ENCODE measurements at regions not wholly inside any gene's neighbourhood (a gene's known extent, or its start where the extent isn't known, plus 50 kb on each side); places are given as distances from the start of the nearest gene placed in this dataset.
"Not testable (repeated sequence)": the region's sequence is repeated elsewhere in the genome, so short reads cannot be mapped to it uniquely, and the experiment has no call there.

DNA sequence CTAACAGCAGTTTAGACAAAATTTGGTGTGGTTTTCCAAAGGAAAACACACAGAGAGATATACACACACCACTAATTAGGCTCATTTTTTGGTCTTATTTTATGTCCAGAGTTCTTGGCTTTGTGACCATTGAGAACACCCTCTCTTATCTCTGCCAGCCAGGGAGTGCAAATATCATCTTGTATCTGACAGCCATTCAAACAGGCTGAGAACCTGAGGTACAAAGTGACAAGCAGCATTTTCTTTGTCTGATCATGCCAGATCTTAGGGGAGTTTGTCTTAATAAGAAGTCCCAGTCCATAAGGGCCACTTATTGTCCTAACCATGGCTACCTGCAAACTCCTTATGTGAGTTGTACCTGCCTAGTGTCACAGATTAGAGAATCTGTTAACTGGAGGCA, 1165.2 kb downstream of the BRINP3 start:
- DNase-seq, result no peak

DNA sequence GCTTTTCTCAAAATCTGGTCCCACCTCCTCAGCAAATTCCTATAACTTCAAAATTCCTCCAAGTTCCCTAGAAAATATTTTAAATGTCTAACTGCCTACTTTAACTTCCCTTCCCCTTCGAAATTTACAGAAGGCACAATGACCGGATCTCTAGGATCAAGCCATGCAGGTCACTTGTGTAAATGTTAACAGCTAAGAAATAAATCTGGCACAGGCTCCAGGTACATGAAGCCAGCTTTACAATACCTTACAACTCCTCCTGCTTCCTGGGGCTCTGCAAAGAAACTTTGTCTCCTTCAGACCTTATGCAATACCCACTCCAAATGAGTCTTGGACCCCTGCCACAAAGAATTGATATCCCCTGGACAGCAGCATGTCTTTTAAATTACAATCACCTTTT, 1164.2 kb downstream of the BRINP3 start:
- DNase-seq, result no peak

DNA sequence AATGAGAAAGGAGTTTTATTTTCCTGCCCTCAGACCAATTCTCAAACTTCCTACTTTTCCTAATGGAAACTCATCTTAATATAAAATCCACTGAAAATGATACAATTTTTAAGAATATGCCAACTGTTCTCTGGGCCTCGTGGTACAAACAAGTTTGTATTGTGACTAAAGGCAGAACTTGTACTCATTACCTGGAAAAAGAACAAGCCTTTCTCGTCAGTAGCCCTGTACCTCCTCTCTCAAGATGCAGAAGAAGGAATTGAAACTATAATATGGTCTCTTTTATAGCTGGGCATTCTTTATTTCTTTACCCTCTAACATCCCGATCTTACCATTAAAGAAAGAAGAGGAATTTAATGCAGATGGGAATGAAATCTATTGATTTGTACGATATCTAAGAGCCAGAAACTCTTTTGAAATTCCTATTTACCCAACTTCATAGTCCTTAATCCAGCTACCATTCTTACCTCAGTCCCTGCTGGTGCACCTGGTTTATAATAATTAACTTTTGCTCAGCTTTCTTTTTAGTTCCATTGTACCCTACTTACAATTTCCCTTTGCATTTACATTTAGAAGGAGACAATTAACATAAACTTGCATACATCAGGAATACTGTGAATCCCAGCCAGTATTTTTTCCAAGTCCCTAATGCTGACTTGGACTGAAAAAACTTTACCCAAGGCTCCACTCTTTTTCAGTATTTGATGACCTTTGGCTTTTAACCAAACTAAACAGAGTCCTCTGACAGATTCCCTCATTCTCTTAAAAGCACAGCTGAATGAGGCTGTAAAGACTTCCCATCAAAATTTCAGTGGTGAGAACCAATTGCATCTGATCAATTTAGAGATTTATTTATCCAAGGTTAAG, 1162.4 kb downstream of the BRINP3 start:
- no peak for DNase-seq

DNA sequence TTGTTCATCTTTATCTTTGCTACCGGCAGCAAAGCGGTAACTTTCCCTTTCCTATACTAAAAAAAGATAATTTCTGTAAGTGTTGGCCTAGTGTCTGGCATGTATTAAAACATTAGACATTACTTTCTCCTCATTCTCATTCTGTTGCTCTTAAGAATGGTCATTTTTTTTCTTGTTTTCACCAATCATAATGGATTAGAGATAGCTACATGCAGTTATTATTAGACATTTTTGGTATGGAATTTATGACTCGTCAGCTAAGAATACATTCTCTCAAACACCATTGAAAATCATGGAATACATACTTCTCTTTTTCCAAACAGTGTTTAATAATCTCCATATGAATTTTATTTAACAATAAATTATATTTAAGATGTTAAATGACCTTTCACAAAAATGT, 1154.6 kb downstream of the BRINP3 start:
- no peak for DNase-seq

- not testable (repeated sequence) for DNase-seq
These were observed 1146.6 kb downstream of the BRINP3 start for GRCh38 chr1:189331071-189331470.

DNA sequence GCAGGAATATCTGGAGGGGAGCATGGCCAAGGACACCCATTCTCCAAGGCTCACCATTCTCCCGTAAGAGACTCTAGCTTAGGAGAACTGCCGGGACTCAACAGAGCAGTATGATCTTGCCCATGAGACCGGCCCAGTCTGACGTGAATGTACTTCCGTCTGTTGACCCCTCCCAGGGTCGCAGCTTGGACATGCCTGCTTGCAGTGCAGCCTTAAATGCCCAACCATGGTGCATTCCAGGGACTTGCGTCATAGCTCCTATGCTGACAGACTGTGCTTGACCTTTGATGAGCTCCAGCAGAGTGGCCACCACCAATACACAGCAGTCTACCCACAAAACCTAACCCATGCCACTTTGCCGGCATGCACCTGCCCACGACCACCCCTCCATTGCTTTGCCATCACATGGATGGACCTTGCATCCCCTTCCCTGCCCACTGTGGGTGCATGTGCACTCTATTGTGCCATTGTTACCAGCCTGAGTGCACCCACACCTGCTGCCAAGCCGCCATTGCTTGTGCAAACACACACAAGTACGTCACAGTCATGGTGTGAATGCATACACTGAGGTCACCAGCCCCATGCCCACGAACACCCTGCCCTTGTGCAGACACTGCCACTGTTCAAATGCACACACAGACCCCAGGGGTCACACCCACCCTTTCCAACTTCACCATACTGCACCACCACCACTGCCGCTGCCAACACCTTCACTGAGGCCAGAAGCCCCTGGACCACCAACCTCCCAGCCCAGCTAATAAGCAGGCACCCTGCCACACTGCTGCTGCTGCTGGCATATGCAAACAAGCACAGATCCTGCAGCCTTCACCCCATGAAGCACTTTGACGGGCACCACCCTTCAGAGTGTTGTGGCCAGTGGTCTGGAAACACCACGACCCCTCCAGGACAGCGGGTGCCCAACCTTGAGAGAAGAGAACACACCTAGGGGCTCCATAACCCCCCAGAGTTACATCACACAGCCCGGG, 1141.3 kb downstream of the BRINP3 start:
- no peak for DNase-seq

DNA sequence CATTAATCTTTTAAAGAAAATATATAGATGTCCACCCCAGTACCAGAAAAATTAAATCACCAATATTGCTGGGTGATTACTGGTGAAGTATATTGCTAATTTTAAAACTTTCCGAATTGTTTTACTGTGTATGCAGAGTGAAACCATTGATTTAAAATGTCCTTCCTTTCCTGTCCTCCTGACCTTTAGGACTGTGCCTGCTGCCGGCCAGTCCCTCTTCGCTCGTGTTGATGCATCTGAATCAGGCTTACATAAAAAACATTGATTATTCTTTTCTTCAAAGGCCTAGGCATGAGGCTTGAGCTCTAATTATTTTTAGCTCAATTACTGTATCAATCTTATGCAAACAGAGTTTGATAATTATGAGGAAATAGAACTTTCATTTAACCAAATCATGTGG, 1128.1 kb downstream of the BRINP3 start:
- no peak for DNase-seq

DNA sequence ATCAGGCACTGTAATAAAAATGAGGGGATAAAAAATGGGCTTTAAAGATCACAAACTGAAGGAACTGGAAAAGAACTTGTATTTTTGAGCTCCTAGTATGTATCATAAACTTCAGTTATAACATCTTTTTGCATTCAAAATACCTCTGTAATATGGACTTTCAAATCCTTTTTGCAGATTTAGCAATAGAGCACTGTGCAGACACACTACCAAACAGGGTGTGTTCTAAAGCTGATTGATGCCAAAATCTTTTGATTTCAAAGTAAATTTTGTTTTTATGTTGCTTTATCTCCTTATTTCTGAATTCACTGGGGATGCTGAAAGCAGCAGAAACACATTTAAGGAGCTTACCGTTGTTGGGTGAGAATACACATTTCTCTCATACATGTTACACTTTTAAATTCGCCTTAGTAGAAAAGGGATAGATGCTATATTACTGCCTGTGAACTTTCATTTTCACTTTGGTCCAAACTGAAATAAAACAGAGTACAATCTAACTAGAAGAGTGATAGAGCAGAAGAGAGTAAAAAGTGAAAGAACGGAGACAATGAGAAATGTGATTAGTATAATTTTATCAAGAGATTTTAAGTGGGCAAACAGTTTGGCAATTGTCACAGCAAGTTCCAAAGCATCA, 1126.6 kb downstream of the BRINP3 start:
- no peak for DNase-seq

GRCh38 chr1:189351960-189352359, 1125.7 kb downstream of the BRINP3 start:
- DNase-seq, result no peak

DNA sequence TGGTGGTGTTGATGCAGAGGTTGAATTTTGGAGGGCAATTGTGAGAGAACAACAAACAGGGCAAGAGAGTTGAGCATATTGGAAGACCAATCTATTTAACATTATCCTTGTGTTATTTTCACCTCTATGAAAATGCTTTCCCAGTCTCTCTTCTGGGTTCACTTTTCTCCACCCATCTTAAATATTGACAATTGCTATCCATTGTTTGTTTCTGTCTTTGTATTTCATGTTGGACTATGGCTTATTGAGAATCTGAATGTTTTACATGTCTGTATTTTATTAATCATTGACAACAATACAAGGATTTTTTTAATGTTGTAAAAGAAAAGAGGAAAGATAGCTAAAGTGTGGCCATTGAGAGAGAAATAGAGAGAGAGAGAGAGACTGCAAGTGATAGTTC, 1121.5 kb downstream of the BRINP3 start:
- no peak for DNase-seq

- DNase-seq, result no peak
These were observed 1120.3 kb downstream of the BRINP3 start for GRCh38 chr1:189357317-189357716.

- DNase-seq, result no peak
These were observed 1108.1 kb downstream of the BRINP3 start for GRCh38 chr1:189369612-189370011.

DNA sequence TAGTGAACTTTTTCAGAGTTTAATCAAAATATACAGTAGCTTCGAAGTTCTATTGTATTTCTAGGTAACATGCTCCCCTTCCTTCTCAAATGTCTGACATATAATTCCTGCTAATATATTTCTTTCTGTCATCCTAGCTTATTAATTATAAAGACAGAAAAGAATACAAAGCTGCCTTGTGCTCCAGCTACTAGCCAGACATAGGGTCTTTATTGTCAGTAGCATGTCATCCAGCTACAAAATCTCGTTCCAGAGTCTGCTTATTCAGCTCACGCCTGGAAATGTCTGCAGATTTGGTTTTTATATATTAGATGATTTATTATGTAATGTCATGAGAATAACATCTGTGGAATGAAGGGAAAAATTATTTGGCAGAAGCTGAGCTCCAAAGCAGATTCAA, 1102.8 kb downstream of the BRINP3 start:
- no peak for DNase-seq

DNA sequence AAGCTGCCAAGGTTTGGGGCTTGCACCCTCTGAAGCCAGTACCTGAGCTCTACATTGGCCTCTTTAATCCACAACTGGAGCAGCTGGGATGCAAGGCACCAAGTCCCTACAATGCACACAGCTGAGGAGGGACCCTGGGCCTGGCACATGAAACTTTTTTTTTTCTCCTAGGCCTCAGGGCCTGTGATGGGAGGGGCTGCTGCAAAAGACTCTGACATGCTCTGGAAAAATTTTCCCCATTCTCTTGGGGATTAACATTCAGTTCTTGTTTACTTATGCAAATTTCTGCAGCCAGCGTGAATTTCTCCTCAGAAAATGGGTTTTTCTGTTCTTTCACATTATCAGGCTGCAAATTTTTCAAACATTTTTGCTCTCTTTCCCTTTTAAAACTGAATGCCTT, 1072.2 kb downstream of the BRINP3 start:
- DNase-seq, result no peak

DNA sequence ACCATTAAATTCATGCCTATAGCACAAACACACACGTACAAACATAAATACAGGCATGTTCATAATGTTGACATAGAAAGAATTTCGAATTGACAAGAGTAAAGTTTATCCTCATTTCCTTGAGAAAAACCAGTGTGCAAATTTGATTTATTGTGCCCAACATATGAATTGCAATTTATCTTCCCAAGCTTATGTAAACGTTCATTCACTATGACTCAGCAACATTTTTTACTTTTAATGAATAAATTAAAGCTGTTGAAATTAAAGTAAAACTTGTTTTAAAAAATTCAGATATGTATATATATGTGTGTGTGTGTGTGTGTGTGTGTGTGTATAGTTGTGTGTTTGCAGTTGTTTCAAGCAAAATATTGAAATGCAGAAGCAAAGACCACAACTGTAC, 1067.9 kb downstream of the BRINP3 start:
- no peak for DNase-seq

GRCh38 chr1:189424746-189425331, 1052.8 kb downstream of the BRINP3 start:
- DNase-seq, result no peak

- no peak for DNase-seq
These were observed 1048.1 kb downstream of the BRINP3 start for GRCh38 chr1:189429610-189430009.

GRCh38 chr1:189431447-189431846, 1046.2 kb downstream of the BRINP3 start:
- DNase-seq, result no peak

GRCh38 chr1:189432753-189433152, 1044.9 kb downstream of the BRINP3 start:
- DNase-seq, result no peak

GRCh38 chr1:189434461-189434860, 1043.2 kb downstream of the BRINP3 start:
- no peak for DNase-seq

DNA sequence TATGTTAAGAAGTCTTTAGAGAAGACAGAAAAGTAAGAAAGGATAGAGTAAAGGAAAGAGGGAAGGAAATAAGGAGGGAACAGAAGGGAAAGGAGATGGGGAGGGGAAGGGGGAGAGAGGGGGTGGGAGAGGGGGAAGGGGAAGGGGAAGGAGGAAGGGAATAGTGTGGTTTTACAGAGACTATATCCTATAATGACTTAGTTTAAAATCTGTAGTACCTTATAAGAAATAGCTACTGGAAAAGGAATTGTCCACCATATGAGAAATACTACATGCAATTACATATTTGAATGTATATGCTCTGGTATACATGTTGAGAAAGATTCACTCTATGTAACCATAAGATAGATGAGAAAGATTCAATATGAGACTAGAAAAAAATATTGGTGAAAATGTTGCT, 1042.3 kb downstream of the BRINP3 start:
- no peak for DNase-seq

DNA sequence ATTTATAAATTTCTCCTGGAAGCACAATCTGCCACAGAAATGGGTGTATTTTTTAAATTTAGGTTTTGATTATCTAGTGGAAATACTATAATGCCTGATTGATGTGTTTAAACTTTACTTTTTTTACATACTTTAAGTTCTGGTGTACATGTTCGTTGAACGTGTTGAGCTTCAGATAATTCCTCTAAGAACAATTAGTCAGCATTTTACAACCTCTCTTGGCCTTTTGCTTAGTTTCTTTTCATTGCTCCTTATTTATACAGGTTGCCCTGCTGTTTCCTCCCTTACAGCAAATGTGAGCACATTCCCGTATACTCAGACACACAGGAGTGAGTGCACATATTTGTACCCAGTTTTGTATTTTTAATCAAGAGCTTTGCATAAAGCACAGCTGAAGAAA, 1038.9 kb downstream of the BRINP3 start:
- no peak for DNase-seq

DNA sequence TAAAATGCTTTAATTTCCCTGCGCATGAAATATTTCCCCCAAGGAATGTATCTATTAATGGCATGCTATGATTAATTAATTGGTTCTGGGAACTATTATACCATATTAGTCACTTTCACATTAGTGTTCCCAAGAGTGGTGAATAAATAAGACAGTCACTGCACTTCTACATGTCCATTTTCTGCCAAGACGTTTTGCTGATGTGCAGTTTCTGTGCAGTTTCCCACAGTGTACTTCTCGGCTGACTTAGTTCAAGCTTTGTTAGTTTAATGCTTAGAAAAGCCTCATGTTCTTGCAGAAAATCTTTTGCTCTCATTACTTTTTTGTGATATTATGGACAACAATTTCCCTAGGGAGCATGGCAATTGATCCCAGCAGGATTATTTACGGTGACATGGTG, 1014.5 kb downstream of the BRINP3 start:
- DNase-seq, result no peak

All from central memory CD4-positive, alpha-beta T cell (primary cell).